Suprapubic skin (tissue), 4 donors: ENCODE measurements at regions not wholly inside any gene's neighbourhood (a gene's known extent, or its start where the extent isn't known, plus 50 kb on each side); places are given as distances from the start of the nearest gene placed in this dataset.

Experiments used
- DNase-seq, 2 donors: peaks; one replicate each; pipeline ENCODE4 v3.0.0-alpha.2; 2019; ENCODE audit warnings: low spot score in 2 of 2
- H3K27ac ChIP-seq: fragments of 200-600 bp; sonication (generic); one replicate; pipeline ENCODE4 v1.5.1; 2019
- H3K27me3 ChIP-seq: fragments of 200-600 bp; sonication (generic); one replicate; pipeline ENCODE4 v1.5.1; 2019
- H3K36me3 ChIP-seq: fragments of 200-600 bp; sonication (generic); one replicate; pipeline ENCODE4 v1.5.1; 2019
- H3K4me1 ChIP-seq: fragments of 200-600 bp; sonication (generic); one replicate; pipeline ENCODE4 v1.5.1; 2019
- H3K4me3 ChIP-seq: fragments of 200-600 bp; sonication (generic); one replicate; pipeline ENCODE4 v1.5.1; 2019; ENCODE audit warnings: mild to moderate bottlenecking
- H3K9me3 ChIP-seq: fragments of 200-600 bp; sonication (generic); one replicate; pipeline ENCODE4 v1.5.1; 2019
- CTCF ChIP-seq, 2 donors: fragments of 200-600 bp in 1 of 2; fragments of 450-650 bp in 1 of 2; sonication (generic) in 1 of 2; IDR thresholded peaks; one replicate each; pipeline ENCODE4 v1.5.1; 2016 to 2019; ENCODE audit warnings: antibody characterized with exemption in 2 of 2, mild to moderate bottlenecking in 1 of 2, moderate library complexity in 1 of 2
- EP300 ChIP-seq: sonication (generic); formaldehyde crosslinking; IDR thresholded peaks from one replicate; pipeline ENCODE4 v1.6.1; 2017; ENCODE audit warnings: antibody characterized with exemption
- POLR2A ChIP-seq, 2 donors: fragments of 450-650 bp; IDR thresholded peaks; one replicate each; pipeline ENCODE4 v1.6.1; 2017; ENCODE audit warnings: antibody characterized with exemption in 2 of 2, mild to moderate bottlenecking in 2 of 2, moderate library complexity in 2 of 2
- POLR2AphosphoS5 ChIP-seq, 3 donors: sonication (generic); formaldehyde crosslinking; IDR thresholded peaks; one replicate each; pipeline ENCODE4 v1.6.1; 2017; ENCODE audit warnings: antibody characterized with exemption in 3 of 3
- WGBS: methylation state at CpG from one replicate; pipeline ENCODE4 v1.1.5; 2018; 5-methylcytosine and 5-hydroxymethylcytosine counted together

- Histone ChIP-seq H3K36me3 (no peaks in the 10 kb centered on the region), H3K9me3 (peaks cover 6% of the 10 kb centered on the region), H3K27me3 (no peaks in the 10 kb centered on the region), H3K4me1 (no peaks in the 10 kb centered on the region), H3K4me3 (no peak overlapping the region), H3K27ac (no peak overlapping the region)
- no peak for DNase-seq
- WGBS = 70% methylated on average over 2 of the region's 2 CpGs
- no peak for TF ChIP-seq POLR2A (IDR thresholded peaks at IDR 0.05)
- TF ChIP-seq CTCF (IDR thresholded peaks at IDR 0.05) = no peak
- TF ChIP-seq POLR2AphosphoS5 (IDR thresholded peaks at IDR 0.05) = no peak
- TF ChIP-seq EP300 = no peak
Measured at GRCh38 chr6:62645274-62645673, 359.2 kb upstream of the KHDRBS2 start.

- H3K27me3 ChIP-seq = no peaks in the 10 kb centered on the region
- no peak overlapping the region for H3K4me3 ChIP-seq
- no peak overlapping the region for H3K27ac ChIP-seq
- H3K36me3 ChIP-seq = no peaks in the 10 kb centered on the region
- H3K4me1 ChIP-seq = no peaks in the 10 kb centered on the region
- WGBS = 68% methylated on average over 2 of the region's 2 CpGs
- no peak for DNase-seq
- TF ChIP-seq POLR2AphosphoS5 (IDR thresholded peaks at IDR 0.05) (no peak), CTCF (IDR thresholded peaks at IDR 0.05) (no peak), EP300 (no peak), POLR2A (IDR thresholded peaks at IDR 0.05) (no peak)
- H3K9me3 ChIP-seq = peaks cover 11% of the 10 kb centered on the region
Measured at GRCh38 chr6:62640749-62641148, 354.7 kb upstream of the KHDRBS2 start.

GRCh38 chr6:62626661-62627060, 340.6 kb upstream of the KHDRBS2 start:
- H3K27ac ChIP-seq = no peak overlapping the region
- H3K9me3 ChIP-seq = no peaks in the 10 kb centered on the region
- 73% methylated on average over 2 of the region's 2 CpGs for WGBS
- H3K36me3 ChIP-seq = no peaks in the 10 kb centered on the region
- no peak for DNase-seq
- H3K4me1 ChIP-seq = no peaks in the 10 kb centered on the region
- TF ChIP-seq EP300 = no peak
- TF ChIP-seq CTCF (IDR thresholded peaks at IDR 0.05) = no peak
- H3K4me3 ChIP-seq = no peak overlapping the region
- no peaks in the 10 kb centered on the region for H3K27me3 ChIP-seq

- TF ChIP-seq POLR2AphosphoS5 (IDR thresholded peaks at IDR 0.05) = no peak
- Histone ChIP-seq H3K4me3 (no peak overlapping the region), H3K27ac (no peak overlapping the region), H3K4me1 (no peaks in the 10 kb centered on the region), H3K27me3 (no peaks in the 10 kb centered on the region), H3K9me3 (no peaks in the 10 kb centered on the region), H3K36me3 (no peaks in the 10 kb centered on the region)
- DNase-seq = no peak
- WGBS = 96% methylated on average over 1 of the region's 1 CpG
Measured at GRCh38 chr6:62623846-62624532, 338.0 kb upstream of the KHDRBS2 start.

GRCh38 chr6:62615366-62616015, 329.5 kb upstream of the KHDRBS2 start:
- Histone ChIP-seq H3K9me3 (peaks cover 4% of the 10 kb centered on the region), H3K4me1 (no peaks in the 10 kb centered on the region), H3K27me3 (no peaks in the 10 kb centered on the region), H3K36me3 (no peaks in the 10 kb centered on the region), H3K27ac (no peak overlapping the region), H3K4me3 (no peak overlapping the region)
- 62% methylated on average over 4 of the region's 4 CpGs for WGBS
- TF ChIP-seq POLR2AphosphoS5 (IDR thresholded peaks at IDR 0.05) (no peak), CTCF (IDR thresholded peaks at IDR 0.05) (no peak), POLR2A (IDR thresholded peaks at IDR 0.05) (no peak), EP300 (no peak)
- no peak for DNase-seq
